HG03342 (cell line): ENCODE measurements at regions not wholly inside any gene's neighbourhood (a gene's known extent, or its start where the extent isn't known, plus 50 kb on each side); places are given as distances from the start of the nearest gene placed in this dataset.

Experiments used
- ATAC-seq: cut with Tn5 transposase; IDR thresholded peaks from one replicate; pipeline ENCODE4 v1.9.1; 2021; ENCODE audit warnings: mild to moderate bottlenecking, moderate library complexity; ENCODE audit not compliant: unreplicated experiment

DNA sequence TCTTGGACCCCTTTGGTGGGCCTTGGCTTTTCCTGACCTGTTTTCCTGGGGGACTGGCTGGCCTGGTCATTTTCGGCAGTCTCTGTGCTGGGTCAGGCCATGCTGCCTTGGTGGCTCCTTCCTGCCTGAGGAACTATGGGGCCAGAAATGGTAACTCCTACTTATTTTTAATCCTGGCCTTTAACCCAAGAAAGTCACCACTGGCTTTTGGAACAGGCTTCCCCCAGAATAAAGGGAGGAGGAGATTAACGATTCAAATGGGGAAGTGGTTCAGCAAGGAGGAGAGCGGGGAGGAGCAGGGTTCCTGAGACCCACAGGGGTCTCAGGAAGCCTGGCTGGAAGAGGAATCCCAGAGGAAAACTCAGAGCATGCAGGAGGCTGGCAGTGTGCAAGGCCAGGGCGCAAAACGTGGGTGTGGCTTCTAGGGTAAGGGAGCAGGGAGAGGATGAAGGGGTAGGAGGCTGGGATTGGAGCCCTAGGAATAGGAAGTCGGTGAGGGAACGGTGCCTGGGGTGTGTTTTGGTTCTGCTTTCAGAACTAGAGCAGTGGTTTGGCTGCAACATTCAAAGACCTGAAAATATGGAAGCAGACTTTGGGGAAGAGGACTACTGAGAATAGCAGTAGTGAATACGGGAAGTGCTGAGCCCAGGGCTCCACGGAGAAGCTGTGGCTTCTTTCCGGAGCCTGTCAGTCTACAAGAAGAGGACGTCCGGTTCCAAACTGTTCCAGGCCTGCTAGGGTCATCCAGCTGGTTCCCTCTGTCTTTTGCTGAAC, 271.1 kb upstream of the KLF4 start:
- ATAC-seq, result no peak

DNA sequence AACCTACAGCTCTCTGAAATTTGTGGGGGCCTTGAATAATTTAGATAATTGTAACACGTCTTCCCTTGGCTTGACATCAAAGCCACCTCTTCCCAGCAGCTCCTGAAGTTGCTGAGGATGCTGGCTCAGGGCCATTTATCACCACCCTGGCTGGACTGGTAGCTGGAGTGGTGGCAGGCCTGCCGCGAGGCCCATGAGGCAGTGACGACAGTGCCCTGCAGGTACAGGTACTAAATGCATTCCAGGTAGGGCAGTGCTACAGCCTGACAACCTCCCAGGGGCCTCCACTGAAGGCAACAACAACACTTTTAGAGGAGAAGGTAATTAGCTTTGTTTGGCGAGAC, 270.2 kb upstream of the KLF4 start:
- ATAC-seq, result no peak

DNA sequence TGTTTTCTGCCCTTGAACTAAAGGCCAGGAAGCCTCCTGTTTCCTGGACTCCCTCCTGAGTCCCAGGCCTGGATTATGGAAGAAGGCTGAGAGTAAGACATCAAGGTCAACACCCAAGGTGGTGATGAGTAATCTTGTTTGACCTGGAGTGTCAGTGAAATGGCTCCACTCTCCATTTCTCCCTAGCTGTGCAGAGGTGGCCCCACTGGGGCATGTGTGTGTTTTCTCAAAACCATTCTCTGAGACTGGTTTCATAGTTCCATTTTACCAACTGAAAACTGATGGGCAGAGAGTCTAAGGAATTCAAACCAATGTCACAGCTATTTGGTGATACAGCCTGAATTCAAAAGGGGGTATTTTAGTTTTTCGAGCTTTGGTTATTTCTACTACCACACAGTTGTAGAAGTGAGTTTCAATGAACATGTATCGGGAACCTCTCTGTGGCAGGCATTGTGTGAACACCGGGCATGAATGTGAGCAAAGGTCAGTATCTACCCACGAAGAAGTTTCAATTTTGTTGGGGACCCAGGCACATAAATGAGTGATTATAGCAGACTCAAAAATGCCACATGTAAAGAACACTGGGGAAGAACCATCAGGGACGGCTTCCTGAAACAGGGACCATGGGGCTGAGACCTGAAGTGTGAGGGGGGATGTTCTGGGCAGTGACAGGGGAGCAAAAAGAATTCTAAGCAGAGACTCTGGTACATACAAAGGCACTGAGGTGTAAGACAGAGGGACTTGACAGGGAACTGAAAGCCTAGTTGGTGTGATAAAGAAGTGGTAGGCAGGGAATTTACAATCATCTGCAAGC, 269.6 kb upstream of the KLF4 start:
- ATAC-seq, result no peak

DNA sequence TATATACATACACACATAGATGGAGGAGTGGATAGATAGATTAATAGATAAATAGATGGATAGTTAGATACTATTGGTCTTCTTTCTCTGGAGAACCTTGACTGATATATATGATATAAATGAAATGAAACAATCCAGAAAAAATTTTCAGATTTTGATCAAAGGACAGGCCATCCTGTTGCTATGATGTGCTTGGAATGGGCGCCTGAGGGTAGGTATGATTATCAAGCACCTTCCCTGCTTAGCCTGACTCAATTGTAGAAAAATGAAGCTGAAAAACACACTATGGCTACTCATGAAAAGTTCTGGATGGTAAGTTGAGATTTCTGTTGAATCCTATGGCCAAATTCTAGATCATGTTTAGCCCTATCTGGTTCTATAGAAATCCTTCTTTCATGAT, 266.5 kb upstream of the KLF4 start:
- no peak for ATAC-seq

DNA sequence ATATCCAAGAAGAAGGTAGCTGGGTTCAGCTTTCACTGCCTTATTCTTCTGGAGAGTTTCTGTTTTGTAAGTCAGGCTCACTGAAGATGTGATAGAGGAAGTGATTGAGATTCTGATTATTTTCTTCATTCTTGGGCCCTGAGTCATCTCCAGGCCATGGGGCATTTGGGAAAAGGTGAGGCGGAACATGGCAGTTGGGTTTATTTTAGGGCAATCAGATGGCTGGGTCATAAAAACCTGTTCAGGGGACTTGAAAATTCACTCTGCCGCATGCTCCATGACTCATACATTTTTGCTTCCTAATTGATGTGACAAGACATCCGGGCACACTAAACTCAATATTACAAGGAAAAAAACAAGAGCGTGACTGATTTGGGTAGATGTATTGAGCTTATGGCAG, 265.7 kb upstream of the KLF4 start:
- no peak for ATAC-seq

DNA sequence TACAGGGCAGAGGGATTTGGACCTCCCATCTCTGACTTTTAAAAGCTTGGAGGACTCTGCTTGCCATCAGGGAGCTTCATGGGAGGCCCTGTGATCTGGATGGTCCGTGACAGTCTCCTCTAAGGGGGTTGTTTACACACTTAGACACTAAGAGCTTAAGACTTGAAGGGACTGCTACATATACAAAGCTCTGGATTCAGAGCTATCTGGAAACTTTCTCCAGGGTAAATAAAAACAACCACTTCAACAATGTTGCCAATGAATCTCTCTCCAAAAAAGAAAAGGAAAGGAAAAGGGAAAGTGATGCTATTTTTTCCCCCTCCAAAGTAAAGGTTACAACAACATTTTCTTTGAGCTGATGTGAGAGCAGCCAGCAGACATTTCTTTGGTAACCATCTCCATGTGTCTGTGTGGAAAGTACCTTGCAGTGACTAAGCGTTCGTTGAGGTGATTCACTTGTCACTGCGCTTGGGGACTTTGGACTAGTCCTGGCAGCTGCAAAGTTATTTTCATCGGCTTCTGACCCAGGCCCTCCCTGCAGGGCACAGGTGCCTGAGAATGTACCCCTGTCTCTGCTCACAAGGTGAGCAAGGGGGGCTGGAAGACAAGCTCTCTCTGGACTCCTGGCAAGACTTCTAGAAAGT, 262.1 kb upstream of the KLF4 start:
- peak; percentile 82 for ATAC-seq

DNA sequence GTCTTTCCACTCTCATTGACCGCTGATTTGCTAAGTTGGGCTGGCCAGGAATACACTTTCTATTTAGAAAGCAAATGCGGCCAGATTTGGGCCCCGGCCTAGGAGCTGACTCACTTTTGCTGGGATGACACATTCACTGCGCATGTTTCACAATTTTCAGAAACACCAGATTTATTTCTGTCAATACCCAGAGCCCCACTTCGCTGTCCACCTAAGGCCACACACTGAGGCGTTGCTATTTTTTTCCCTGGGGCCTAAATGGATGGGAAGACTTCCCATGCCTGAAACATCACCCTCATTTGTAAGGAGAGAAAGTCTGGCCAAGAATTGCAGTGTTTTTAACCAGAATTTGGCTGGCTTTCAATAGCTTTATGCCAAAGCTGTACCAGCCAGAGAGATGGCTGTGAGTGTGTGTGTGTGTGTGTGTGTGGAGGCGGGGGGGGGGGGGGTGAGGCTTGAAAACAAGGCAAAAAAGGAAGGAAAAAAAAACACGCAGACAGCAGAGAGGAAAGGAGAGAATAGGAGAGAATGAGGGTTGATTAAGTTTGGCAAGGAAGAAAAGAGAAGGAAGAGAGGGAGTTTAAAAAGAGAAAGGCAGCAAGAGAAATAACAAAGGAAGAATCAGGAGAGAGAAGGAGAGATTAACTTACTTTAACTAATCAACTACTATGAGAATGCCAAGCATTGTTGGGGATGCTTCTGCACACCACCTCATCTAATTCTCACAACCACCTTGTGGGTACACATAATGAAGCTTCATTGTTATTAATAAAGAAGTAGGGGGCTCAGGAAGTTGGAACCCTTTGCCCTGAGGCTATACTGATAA, 261.4 kb upstream of the KLF4 start:
- ATAC-seq, result no peak

DNA sequence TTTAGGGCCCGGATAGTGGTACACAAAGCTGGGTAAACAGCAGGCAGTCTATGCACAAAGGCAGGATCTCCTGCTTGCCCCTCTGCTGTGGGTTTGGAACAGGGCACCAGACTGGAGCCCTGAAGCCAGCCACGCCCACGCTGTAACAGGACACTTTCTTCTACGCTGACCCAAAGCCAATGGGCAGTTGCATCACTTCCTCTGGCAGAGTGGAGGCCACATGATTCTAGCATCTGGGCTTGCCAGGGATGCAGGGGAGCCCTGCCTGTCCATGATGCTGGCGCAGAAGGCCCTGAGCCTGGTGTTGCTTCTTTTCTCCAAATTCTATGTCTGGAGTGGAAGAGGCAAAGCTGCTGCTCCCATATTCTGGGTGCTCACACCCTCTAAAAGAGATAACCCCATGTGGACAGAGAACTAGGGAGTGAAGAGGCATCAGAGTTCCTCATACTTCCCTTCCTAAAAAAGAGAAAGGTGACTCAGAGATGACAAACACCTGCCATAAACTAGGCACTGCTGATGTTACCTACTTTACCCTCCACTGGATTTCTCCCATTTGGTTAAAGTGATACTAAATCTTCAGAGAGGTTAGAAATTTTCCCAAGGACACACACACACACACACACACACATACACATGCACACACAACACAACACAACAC, 260.3 kb upstream of the KLF4 start:
- no peak for ATAC-seq

DNA sequence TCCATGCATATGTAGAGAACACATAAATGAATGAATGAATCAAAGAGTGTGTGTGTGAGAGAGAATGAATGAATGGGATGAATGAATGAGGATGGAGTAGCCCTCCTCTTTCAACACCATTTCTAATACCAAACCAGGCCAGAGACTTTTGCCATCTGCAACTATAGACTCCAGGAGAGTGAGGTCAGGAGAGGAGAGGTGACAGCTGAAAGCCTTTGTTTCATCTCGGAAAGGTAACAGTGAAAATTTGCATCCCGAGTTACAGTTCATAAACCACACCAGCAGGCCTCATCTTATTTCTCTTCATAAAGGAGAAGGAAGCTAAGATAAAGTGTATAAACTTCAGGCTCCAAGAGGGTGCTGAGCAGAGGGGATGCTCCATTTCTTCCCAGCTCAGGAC, 255.3 kb upstream of the KLF4 start:
- no peak for ATAC-seq

DNA sequence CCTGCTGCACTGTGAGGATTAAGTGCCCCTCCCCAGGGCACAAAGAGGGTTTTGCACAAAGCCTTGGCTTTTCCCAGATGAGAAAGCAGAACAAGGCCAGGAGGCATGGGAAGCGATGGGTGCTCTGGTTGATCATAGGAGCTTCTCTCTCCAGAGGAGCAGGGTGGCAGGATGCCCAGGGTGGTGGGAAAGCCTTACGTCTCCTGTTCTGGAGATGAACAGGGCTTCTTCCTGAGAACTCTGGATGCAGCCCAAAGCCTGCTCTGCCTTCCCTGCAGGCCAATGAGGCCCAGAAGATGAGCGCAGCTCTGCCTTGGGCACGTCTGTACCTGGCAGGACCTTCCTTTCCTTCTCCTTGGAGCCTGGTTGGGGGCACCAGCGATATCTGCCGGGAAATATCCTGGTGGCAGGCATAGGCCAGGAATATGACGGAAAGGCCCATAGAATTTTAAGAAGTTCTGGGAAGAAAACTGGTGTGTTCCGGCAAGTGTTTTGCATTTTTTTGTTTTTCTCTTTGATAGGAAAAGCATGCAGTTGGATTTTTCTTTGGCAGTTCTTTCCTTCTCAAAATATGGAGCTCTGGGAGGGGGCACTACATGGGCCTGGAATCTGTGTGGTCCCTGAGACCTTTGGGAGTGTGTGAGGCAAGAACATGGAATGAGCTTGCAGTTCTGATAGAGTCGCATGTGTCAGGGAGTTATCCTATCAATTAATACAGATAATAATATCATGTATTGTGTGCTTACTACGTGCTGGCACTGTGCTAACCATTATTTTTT, 253.2 kb upstream of the KLF4 start:
- ATAC-seq, result no peak

DNA sequence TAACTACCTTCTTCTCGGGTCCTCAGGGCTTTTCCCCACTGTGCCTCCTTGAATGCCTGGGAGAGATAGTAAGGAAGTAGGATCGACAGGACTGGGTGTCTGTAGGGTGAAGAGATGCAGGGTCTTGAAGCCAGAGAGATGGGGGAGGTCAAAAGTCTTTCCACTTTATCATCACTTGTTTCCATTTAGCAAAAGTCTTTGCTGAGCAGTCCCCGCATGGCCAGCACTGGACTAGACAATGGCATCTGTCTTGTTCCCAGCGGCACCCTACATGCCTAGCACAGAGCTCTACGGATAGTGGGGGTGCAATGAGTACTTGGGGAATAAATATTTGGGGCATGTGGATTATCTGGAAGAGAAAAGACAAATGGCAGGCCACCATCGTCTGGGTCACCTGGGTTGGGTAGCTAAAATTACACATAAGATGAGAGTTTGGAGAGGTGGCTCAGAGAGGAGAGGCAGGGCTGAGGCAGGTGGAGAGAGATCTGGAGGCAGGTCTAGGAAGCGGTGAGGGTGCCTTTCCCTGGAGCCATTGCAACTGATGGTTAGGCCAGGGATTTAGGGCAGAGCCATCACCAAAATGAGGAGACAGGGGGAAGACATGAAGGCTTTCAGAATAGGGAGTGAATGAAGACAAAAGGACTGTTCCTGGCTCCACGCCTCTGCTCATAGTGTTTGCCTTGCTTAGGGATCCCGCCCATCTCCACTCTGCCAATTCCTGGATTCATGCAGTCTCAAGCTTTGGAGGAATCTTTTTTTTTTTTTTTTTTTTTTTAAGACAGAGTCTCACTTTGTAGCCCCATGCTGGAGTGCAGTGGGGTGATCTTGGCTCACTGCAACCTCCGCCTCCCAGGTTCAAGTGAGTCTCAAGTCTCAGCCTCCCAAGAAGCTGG, 250.8 kb upstream of the KLF4 start:
- ATAC-seq, result no peak

DNA sequence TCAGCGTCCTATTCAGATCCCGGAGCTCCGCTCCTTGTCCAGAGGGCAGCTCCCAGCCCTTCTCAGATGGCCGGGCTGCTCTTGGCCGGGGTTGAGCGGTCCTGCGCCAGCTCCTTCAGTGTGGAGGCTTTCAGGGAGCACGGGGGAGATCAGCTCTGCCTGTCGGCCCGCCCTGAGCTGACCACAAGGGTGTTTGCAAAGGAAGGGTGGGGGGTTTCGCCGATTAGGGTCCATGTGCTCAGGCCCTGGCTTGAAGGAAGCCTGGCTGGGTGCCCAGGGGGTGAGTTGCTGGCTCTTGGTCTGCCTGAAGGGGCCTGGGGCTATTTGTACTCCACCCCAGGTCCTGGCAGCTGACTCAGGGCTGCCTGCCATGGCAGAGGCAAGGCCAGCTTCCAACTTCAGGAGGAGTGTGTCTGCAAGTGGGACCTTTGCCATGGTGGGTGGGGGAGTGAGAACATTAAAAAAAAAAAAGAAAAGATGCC, 250.1 kb upstream of the KLF4 start:
- no peak for ATAC-seq

DNA sequence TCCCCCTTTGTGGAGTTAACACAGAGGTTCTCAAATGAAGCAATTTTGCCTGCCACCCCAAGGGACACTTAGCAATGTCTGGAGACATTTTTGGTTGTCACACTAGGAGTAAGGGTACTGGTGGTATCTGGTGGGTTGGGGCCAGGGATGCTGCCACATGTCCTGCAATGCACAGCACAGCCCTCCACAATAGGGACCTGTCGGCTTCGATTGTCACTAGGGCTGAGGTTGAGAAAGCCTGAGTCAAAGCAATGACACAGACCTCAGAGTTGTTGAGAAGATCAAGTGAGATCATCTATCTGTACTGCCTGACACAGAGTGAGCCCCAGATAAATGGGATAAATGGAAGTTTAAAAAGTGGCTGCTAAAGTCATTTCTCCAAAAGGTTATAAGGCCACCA, 249.2 kb upstream of the KLF4 start:
- no peak for ATAC-seq

DNA sequence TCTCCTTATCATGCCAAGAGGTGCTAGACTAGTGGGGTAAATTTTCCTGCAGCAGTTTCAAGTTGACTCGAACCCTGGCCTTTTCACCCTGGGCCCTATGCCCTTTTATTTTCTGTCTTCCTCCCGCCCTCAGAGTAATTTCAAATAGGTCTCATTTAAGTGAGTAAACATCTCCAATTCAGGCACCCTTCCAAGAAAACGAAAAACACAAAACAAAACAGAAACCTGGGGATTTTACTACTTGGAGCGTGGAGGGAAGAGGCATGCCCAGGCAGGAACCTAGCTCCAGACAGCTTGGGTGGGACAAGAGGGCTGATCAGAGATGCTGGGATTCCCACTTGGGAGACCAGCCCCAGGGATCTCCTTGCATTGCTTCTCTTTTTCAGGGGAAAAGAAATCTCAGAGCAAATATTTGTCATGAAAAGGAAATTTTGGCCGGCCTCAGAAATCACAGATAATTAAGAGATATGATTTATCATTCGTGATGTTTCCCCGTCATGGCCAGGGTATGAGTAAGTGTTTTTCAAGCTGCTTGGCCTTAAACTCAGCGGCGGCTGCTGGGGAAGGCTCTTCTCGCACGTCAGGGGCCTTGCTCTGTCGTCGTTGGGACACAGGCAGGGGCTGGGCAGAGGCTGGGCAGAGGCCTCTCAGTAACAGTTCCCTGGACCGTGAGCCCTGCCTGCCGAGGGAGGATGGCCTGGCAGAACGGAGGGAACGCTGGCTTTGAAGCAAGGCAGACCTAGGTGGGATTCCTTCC, 248.6 kb upstream of the KLF4 start:
- ATAC-seq, result no peak

DNA sequence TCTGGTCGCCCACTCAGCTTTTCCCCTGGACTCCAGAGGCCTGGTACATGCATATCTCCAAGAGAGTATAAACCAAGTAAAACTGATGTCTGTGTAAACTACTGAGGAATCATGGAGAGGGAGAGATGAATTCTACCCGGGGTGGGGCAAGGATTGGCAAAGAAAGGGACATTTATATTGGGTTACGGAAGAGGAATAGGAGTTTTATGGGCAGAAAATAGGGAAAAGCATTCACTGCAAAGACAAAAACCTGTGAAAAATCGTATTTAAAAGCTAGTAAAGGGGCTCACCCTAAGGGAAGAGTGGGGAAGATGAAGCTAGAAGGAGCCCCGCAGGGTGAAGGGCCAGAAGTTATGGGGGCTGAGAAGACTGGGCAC, 248.0 kb upstream of the KLF4 start:
- no peak for ATAC-seq

DNA sequence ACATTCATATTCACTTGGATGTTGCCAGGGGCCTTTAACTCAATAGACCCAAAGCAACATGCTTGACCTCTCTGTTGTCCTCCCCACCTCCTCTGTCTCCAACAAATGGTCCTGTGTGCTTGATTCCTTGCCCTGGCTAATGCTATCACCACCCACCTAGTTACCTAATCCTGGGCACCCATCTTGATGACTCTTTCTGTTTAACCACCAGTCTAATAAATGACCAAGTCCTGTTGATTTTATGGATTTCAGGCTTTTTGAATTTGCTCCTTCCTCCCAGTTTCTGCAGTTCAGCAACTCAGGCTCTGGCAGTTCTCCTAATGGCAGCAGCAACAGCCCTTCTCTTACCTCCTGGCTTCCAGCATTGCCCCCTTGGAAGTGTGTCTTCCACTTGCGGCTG, 246.3 kb upstream of the KLF4 start:
- no peak for ATAC-seq

DNA sequence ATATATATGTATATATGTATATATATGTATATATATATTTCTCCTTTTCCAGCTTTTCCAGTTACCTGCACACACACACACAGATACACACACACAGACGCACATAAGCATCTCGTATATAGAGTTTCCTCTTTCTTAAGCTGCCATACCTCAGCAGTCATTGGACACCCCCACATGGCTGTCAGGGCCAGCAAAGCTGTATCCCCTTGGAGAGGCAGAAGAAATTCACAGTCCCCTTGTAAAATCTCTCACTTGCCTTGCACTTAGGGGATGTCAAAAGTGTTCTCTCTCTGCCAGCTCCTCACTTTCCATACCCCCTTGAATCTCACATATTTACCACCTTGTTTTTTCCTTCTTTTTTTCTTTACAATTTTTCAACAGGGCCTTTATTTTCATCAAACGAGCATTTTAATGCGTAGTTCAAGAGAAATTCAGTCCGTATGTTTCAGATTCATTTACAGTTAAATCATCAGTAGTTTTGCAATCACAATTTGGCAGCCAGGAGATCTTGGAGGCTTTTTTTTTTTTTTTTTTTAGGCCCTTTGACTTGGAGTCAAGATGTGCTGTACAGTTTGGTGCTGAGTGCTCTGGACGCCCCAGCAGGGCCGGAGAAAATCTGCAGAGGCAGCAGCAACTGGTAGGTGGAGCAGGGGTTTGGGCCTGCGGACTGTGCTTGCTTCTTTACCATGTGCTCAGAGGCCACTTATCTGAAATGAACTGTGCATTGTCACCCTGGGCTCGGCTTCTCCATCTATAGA, 244.9 kb upstream of the KLF4 start:
- no peak for ATAC-seq
